ENCODE measurements at regions not wholly inside any gene's neighbourhood (a gene's known extent, or its start where the extent isn't known, plus 50 kb on each side); places are given as distances from the start of the nearest gene placed in this dataset.
"Not testable (repeated sequence)": the region's sequence is repeated elsewhere in the genome, so short reads cannot be mapped to it uniquely, and the experiment has no call there.

DNA sequence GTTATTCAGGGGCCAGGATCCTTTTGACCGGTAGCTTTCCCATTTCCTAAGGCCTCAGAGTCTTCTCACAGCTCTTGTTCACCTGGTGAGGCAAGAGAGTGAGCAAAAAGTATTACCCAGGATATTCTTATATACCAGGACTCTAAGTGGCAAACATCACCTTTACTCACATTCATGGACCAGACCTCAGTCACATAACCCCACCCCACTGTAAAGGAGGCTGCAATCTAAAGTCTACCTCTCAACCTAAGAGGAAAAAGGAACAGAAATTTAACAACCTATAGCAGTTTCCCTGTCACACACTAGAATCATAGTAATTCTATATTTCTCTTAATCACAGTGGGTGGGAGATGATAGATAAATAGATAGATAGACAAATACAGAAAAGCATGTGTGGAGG is 176.0 kb upstream of the PTPRZ1 start:
- H3K36me3 ChIP-seq (replicated peaks; ENCODE audit: control insufficient read depth, insufficient read depth, low read length), result no peaks in the 10 kb centered on the region
- H3K27me3 ChIP-seq (ENCODE audit: control insufficient read depth, insufficient read depth, low read length), result no peaks in the 10 kb centered on the region
- no peak overlapping the region for H3K4me3 ChIP-seq (ENCODE audit: insufficient read depth, low read depth, low read length)
- DNase-seq, result no peak

DNA sequence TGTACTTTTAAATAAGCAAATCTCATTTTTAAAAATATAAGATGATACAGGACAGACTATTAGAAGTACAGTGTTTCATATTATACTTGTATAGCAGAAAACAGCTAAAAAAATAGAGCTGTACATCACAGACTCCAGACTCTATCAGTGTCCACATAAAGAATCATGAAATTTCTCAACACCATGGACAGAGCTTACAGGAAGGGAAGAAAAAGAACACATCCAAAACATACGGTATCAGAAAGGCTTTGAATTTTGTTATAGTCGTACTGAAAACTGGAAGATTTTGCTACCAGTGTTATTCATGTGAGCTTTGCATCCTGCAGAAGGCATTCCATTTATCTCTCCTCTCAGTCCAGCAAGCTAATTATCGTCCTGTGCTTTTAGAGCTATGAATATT is 183.2 kb upstream of the PTPRZ1 start:
- H3K27me3 ChIP-seq (ENCODE audit: control insufficient read depth, insufficient read depth, low read length), result no peaks in the 10 kb centered on the region
- no peak for DNase-seq
- H3K4me3 ChIP-seq (ENCODE audit: insufficient read depth, low read depth, low read length), result no peak overlapping the region
- H3K36me3 ChIP-seq (replicated peaks; ENCODE audit: control insufficient read depth, insufficient read depth, low read length), result no peaks in the 10 kb centered on the region

DNA sequence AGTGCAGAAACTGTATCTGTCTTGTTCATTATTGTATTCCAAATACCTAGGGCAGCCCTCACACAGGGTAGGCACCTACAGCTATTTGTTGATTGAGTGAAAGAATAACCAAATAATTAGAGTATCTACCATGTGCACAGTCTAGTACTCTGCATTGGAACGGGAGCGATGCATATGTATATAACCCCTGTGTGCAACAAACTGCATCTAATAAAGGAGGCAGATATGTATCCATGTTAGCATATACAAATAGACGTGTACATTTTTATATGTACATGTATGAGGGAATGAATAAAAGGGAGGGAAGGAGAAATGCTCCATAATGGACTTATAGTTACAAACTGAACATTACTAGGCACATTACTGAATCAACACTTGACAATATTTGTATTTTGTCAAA is 191.3 kb upstream of the PTPRZ1 start:
- DNase-seq, result no peak
- H3K4me3 ChIP-seq (ENCODE audit: insufficient read depth, low read depth, low read length), result no peak overlapping the region
- no peaks in the 10 kb centered on the region for H3K36me3 ChIP-seq (replicated peaks; ENCODE audit: control insufficient read depth, insufficient read depth, low read length)
- H3K27me3 ChIP-seq (ENCODE audit: control insufficient read depth, insufficient read depth, low read length), result no peaks in the 10 kb centered on the region

DNA sequence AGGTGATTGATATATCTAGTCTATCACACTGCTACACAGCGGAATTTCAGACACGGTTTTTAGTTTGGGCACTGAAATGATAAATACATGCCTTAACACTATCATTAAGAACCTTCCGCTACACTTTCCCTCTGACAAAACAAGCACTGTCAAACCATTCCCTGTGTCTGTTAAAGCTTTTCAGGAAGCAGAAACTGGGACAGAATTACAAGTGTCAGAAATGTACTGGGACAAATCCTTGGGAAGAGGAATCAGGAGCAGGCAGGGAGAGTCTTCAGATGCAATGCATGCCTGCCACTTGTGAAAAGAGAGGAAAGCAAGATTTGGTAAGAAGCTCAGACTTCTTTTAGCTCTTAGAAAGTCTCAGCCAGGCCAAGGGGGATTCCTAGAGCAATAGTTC is 196.8 kb upstream of the PTPRZ1 start:
- Histone ChIP-seq H3K36me3 (replicated peaks; ENCODE audit: control insufficient read depth, insufficient read depth, low read length) (no peaks in the 10 kb centered on the region), H3K27me3 (ENCODE audit: control insufficient read depth, insufficient read depth, low read length) (no peaks in the 10 kb centered on the region), H3K4me3 (ENCODE audit: insufficient read depth, low read depth, low read length) (no peak overlapping the region)
- DNase-seq, result no peak

DNA sequence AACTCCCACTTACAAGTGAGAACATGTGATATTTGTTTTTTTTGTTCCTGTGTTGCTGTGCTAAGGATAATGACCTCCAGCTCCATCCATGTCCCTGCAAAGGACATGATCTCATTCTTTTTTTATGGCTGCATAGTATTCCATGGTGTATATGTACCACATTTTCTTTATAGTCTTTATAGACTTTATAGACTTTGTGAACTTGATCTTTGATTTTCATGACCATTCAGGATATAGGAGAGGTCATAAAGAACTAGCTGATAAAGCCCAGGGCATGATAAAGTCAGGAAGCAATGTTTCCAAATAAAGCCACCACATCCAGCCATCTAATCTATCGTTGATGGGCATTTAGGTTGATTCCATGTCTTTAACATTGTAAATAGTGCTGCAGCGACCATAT is 198.5 kb upstream of the PTPRZ1 start:
- H3K4me3 ChIP-seq (ENCODE audit: insufficient read depth, low read depth, low read length); DNase-seq; H3K36me3 ChIP-seq (replicated peaks; ENCODE audit: control insufficient read depth, insufficient read depth, low read length); H3K27me3 ChIP-seq (ENCODE audit: control insufficient read depth, insufficient read depth, low read length): not testable (repeated sequence)

DNA sequence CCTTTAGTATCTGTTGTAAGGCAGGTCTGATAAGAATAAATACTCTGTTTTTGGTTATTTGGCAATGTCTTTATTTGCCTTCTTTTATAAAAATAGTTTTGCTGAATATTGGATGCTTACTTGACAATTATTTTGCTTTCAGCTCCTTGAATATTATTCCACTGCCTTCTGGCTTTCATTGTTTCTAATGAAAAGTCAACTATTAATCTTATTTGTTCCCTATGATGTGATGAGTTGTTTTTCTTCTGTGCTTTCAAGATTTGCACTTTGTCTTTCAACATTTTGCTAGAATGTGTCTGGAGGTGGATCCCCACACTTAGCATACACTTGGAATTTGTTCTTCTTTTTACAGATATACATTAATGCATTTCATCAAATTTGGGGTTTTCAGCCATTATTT is 203.8 kb upstream of the PTPRZ1 start:
- Histone ChIP-seq H3K4me3 (ENCODE audit: insufficient read depth, low read depth, low read length) (no peak overlapping the region), H3K36me3 (replicated peaks; ENCODE audit: control insufficient read depth, insufficient read depth, low read length) (no peaks in the 10 kb centered on the region), H3K27me3 (ENCODE audit: control insufficient read depth, insufficient read depth, low read length) (no peaks in the 10 kb centered on the region)
- DNase-seq, result no peak

DNA sequence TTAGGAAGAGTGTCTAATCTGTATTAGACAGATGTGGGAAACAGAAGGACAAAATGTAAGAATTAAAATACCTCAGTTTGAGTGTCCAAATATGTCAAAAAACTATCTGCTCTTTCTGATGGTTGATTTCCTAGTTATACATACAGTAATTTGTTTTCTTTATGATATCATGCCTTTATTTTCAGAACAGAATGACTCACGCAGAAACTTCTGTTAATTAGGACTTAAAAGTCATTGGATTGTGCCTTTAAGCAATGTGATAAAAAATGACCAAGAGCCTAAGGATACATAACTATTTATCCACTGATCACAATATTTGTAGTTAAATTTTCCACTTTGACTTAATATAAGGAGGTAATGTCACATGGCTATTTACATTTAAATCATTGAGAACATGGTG is 206.7 kb upstream of the PTPRZ1 start:
- no peak overlapping the region for H3K4me3 ChIP-seq (ENCODE audit: insufficient read depth, low read depth, low read length)
- no peaks in the 10 kb centered on the region for H3K27me3 ChIP-seq (ENCODE audit: control insufficient read depth, insufficient read depth, low read length)
- no peaks in the 10 kb centered on the region for H3K36me3 ChIP-seq (replicated peaks; ENCODE audit: control insufficient read depth, insufficient read depth, low read length)
- DNase-seq, result no peak

DNA sequence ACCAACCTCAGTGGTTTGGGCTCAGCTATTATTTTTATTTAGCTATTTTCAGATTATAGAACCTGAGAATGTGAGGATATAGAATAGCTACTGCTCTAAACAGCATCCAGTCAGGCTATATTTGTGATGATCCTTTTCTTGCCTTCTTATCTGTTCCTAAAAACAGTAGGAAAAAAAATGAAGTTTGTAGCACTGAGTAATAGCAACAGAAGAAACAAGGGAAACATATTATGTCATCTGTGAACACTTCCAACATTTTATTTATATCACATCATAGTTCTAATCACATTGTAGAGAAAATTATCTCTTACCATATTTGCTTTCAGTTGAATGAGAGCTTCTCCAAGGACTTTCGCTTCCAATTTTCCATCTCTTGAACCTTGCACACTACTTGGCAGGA is 229.6 kb upstream of the PTPRZ1 start:
- no peak overlapping the region for H3K4me3 ChIP-seq (ENCODE audit: insufficient read depth, low read depth, low read length)
- DNase-seq, result no peak
- H3K36me3 ChIP-seq (replicated peaks; ENCODE audit: control insufficient read depth, insufficient read depth, low read length), result no peaks in the 10 kb centered on the region
- no peaks in the 10 kb centered on the region for H3K27me3 ChIP-seq (ENCODE audit: control insufficient read depth, insufficient read depth, low read length)

DNA sequence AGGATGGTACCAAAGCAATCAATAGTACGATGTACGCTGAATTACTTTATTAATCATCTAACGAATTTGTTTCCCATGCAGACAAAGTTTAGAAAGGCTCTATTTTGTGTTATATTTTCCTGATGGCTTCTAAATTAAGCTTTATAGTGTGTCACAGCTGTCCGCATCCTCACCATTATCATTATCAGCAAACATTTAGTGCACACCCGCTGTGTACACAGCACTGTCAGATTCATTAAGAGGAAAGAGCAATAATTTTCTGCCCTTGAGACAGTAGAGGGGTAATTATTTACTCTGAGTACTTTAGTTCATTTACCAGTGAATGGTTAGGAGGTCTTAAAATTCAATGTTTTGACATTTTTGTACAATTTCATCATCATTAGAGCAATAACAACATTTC is 233.3 kb upstream of the PTPRZ1 start:
- Histone ChIP-seq H3K4me3 (ENCODE audit: insufficient read depth, low read depth, low read length) (no peak overlapping the region), H3K36me3 (replicated peaks; ENCODE audit: control insufficient read depth, insufficient read depth, low read length) (no peaks in the 10 kb centered on the region), H3K27me3 (ENCODE audit: control insufficient read depth, insufficient read depth, low read length) (no peaks in the 10 kb centered on the region)
- DNase-seq, result no peak

DNA sequence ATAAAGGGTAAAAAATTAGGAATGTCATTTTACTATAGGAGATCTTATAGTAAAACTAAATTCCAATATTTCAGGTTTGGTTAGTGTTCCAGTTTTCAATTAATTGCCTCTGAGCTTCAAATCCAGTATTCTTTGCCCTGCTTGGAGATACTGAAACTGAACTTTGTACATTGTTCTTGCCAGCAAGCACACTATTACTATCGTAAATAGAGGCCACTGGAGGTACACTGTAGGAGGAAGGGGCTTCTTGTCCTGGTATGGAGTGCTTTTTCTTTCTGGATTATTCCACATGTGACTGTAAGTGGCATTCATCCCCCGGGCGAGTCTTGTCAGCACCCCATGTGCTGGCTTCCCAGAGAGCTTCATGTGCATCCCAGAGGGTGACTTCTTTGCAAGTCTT is 234.7 kb upstream of the PTPRZ1 start:
- Histone ChIP-seq H3K4me3 (ENCODE audit: insufficient read depth, low read depth, low read length) (no peak overlapping the region), H3K36me3 (replicated peaks; ENCODE audit: control insufficient read depth, insufficient read depth, low read length) (no peaks in the 10 kb centered on the region), H3K27me3 (ENCODE audit: control insufficient read depth, insufficient read depth, low read length) (no peaks in the 10 kb centered on the region)
- DNase-seq, result no peak

DNA sequence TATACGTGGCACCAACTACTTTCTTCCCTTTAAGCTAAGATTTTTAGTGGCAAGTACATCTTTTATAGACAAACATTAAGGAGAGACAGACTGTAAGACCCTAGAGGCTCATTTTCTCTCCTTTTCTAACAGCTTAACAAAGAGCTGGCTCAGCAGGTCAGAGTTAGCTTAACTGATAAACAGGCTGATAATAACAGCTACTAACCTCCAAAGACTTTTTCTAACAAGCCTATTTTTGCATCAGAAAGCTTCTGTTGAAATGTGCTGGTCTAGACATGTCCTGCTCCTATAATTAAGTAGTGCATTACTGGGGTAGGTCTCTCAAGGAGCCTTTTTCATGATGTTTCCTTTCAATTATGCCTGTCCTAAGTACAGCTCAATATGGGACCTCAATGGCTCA is 238.2 kb upstream of the FAM3C start:
- Histone ChIP-seq H3K4me3 (ENCODE audit: insufficient read depth, low read depth, low read length) (no peak overlapping the region), H3K27me3 (ENCODE audit: control insufficient read depth, insufficient read depth, low read length) (no peaks in the 10 kb centered on the region), H3K36me3 (replicated peaks; ENCODE audit: control insufficient read depth, insufficient read depth, low read length) (no peaks in the 10 kb centered on the region)
- no peak for DNase-seq

DNA sequence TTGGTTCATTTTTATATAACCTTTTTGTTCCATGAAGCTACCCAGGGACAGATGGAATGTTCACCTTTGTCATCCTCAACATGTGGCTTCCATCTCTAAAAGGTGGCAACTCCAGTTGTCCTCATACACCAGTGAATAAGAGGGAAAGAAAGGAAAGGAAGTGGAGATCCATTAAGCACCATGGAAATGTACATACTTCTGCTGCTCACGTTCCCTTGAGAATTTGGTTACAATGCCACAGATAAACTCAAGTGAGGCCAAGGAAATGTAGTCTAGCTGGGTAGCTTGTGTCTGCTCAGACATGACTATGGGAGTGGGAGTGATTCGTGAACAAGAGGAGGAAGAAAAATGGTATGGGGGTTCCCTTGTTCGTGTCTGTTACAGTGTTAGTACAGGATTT is 237.1 kb upstream of the FAM3C start:
- Histone ChIP-seq H3K4me3 (ENCODE audit: insufficient read depth, low read depth, low read length) (no peak overlapping the region), H3K36me3 (replicated peaks; ENCODE audit: control insufficient read depth, insufficient read depth, low read length) (no peaks in the 10 kb centered on the region), H3K27me3 (ENCODE audit: control insufficient read depth, insufficient read depth, low read length) (no peaks in the 10 kb centered on the region)
- no peak for DNase-seq

DNA sequence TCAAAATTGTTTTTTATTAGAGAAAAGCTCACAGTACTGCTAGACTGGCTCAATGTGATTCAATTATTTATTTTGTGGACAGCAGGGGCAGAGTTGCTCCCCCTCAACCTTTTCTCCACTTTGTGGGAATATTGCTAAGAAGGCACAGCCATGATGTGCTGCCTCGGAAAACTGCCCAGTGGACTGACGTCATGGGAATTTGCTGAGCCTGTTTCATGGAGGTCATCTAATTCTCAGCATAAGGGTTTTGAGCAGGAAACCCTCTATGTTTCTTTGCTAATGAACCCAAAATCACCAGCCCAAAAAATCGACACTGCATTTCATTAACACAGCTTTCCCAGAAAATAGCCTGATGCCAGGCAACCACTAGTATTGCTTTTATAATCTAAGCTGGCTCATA is 228.8 kb upstream of the FAM3C start:
- no peak for DNase-seq
- Histone ChIP-seq H3K27me3 (ENCODE audit: control insufficient read depth, insufficient read depth, low read length) (no peaks in the 10 kb centered on the region), H3K4me3 (ENCODE audit: insufficient read depth, low read depth, low read length) (no peak overlapping the region), H3K36me3 (replicated peaks; ENCODE audit: control insufficient read depth, insufficient read depth, low read length) (no peaks in the 10 kb centered on the region)

DNA sequence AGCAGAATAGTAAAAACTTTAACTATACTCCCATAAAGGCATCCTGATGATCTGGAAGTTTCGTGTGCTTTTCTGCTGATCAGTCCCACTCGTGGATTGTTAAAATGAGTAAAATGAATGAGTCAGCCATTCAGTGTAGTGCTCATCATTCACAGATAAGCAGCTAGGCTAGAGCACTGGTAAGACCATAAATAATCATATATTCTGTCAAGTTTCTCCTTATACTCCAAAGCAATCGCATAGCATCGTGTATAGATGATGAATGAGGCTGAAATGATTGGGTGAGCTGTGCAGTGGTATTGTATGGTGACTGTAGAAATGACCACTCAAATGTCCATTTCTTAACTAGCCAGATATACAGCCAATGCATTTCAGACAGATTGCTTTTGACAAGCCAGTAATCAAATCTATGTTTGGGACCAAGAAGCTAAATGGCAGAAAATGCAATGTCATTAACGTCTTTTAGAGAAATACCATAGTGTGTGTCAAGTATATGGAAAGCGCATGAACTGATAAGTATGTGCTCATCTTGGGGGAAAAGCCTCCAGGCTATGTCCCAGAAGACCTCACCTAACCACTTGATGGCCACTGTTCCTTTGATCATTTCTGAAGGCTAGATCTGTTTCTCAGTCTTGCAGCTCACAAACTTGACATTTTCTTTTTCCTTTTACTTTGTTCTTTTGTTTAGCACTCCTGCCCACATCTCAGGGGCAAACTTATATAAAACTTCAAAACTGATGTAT is 227.2 kb upstream of the FAM3C start:
- H3K4me3 ChIP-seq (ENCODE audit: insufficient read depth, low read depth, low read length), result no peak overlapping the region
- H3K27me3 ChIP-seq (ENCODE audit: control insufficient read depth, insufficient read depth, low read length), result no peaks in the 10 kb centered on the region
- H3K36me3 ChIP-seq (replicated peaks; ENCODE audit: control insufficient read depth, insufficient read depth, low read length), result no peaks in the 10 kb centered on the region
- no peak for DNase-seq

DNA sequence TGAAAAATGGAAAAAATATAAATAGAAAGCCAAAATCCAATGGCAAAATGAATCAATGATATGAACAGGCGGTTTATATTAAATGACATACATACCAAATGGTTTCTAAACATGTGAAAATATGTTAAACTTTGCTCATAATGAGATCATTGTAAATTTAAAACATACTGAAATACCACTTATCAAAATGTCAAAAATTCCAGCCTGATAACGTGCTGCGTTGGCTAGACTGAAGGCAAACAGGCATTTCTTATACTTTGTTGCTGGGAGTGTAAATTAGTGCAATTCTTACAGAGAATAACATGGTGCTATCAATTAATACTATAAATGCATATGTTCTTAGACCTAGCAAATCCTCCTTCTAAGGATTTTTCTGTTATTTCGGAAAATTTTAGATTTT is 225.8 kb upstream of the FAM3C start:
- no peaks in the 10 kb centered on the region for H3K36me3 ChIP-seq (replicated peaks; ENCODE audit: control insufficient read depth, insufficient read depth, low read length)
- no peak overlapping the region for H3K4me3 ChIP-seq (ENCODE audit: insufficient read depth, low read depth, low read length)
- no peak for DNase-seq
- no peaks in the 10 kb centered on the region for H3K27me3 ChIP-seq (ENCODE audit: control insufficient read depth, insufficient read depth, low read length)

DNA sequence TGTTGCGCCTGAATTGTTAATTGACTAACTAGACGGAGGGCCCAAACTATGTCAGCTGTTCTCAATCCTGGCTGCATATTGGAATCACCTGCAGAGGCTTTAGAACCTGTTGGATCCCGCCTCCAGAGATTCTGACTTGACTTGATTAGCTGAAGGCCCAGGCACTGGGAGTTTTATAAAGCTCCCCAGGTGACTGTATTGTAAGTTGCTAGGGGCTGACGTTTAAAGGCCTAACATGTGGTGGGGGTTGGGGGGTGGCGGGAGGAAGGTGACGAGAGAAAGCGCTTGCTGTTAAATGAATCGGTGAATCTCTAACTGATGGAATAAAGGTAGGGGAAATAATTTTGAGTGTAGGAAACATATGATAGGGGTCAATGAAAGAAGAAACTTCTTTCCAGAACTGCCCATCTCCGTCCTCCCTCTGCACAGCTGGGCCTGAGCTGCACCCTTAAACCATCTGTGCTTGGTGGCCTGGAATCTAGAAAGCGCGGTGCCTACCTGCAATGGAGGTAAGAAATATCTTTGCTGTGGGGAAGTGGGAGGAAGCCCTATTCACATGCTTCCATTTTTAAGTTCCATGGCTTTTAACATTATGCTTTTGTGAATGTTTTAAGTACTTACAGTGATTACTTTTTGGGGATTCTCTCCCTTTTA is 225.0 kb upstream of the FAM3C start:
- DNase-seq, result peak; percentile 14
- H3K4me3 ChIP-seq (ENCODE audit: insufficient read depth, low read depth, low read length), result no peak overlapping the region

More for the DNA sequence above, 225.0 kb upstream of the FAM3C start:
- Histone ChIP-seq H3K27me3 (ENCODE audit: control insufficient read depth, insufficient read depth, low read length) (no peaks in the 10 kb centered on the region), H3K36me3 (replicated peaks; ENCODE audit: control insufficient read depth, insufficient read depth, low read length) (no peaks in the 10 kb centered on the region)

Data from H7 (cell line).